ENCODE measurements at regions not wholly inside any gene's neighbourhood (a gene's known extent, or its start where the extent isn't known, plus 50 kb on each side); places are given as distances from the start of the nearest gene placed in this dataset.

DNA sequence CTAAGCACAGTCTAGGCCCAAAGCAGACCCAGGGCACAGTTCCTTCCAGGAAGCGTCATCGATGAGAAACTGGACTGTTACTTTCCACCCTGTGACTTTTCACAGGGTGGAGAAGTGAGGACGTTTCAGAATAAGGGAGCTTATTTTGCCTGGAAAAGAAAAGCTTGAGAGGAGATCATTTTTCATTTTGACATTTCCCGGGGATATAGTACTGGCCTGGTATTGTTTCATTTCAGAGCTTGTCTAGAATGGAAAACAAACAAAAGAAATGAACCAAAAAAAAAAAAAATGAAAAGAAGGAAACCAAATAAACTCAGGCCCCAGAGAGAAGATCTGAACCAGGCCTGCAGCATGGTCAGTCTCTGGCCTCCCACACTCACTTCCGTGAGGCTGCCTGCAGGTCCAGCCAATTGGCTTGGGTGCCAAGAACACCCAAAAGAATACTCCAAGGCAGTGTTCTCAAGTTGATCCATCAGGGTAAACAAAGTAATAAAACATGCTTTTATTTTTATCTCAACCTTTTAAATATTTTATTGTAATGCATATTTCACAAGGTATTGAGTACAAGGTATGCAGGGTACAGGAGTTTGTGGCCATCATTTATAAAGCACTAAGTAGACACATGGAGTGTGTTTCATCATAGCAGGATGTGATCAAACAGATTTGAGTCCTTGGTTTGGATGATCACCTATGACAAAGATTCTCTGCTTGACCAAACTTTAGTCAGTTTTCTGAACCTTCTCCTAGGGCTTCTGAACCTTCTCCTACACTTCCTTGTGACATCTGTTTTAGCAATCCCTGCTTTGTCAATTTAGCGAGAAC, 176.9 kb upstream of the GGTLC1 start:
- DNase-seq: no peak

DNA sequence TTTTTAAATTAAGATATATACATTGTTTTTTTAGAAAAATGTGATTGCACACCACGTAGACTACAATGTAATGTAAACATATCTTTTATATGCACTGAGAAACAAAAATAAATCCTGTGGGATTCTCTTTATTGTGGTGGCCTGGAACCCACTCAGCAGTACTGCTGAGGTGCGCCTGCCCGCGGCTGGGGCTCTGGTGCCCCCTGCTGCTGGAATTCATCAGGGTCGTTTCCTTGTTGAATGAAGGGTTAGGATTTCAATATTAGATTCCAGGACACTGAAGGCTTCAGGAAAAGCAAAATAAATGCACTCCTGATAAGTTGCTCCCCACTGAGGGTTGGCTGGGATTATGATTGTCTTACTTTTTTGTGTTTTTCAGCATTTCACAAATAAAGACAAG, 175.8 kb upstream of the GGTLC1 start:
- DNase-seq: no peak

DNA sequence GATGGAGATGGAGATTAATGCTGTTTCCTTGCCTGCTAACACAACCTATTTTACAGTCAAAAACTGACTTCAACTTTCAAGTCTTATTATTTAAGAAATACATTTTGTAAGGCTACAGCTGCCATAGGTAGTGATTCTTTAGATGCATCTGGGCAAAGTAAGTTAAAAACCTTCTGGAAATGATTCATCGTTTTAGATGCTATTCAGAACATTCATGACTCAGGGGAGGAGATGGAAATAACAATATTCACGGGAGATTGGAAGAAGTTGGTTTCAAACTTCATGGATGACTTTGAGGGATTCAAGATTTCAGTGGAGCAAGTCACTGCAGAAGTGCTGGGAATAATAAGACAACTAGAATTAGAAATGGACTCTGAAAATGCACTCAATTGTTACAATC, 174.9 kb upstream of the GGTLC1 start:
- no peak for DNase-seq

DNA sequence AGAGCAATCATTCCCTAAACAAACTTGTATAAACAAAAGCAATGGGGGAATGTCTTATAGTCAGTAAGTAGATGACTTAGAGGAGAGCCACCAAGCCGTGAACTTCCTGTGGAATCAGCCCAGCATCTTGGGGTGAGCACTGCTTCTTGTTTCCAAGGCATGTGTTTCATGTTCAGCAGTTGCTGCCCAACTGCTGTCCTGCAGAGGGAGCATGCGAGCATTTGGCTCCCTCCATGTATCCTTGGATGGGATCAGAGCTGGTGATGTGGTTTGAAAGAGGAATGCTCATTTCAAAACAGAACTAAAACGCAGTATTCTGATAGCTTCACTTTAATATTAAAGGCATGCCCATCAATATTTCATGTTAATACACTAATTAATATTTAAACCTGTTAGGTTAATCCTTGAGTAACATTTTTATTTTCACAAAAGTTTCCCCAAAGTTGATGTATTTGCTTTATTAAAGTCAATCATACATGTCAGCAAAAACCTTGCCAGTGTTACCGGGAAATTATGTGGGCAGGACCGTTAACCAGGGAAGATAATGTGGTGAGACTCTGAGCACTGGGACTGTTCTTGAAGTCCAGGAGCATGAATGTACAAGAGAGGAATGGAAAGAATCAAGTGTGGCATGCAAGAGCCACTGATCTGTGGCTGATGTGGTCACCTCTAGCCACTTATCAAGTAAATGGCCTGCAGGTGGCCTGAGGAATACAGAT, 172.1 kb upstream of the GGTLC1 start:
- no peak for DNase-seq

DNA sequence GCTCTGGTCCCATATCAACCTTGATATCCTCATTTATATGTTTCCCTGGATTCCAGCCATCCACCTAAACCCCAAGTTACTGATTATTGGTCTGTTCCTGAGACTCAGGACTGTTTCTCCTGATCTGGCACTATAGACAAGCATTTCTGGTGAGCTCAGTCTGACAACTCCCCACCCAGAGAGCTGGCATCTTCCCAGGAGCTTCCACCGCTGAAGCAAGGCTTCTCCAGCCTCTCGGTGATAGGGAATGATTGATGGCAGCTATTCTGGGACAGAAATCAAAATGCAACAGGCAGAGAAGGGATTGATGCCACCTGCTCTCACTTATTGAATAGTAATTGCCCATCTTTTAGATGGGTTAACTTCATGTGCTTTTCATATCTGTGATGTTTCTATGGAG, 169.7 kb upstream of the GGTLC1 start:
- no peak for DNase-seq

DNA sequence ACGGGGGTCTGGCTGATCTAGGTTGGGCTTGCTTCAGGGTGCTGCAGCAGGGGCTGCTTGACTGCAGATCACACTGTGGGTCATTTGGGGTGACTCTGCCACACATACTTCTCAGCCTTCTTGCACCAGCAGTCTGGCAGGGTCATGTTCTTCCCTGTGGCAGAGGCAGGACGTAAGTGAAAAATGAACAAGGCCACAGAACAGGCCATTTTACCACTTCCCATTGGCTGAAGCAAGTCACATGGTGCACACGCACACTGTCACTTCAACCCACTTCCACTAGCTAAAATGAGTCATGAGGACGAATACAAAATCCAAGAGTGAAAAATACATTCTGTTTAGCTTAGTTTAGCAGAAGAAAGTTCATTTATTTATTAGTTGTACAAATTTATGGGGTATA, 168.6 kb upstream of the GGTLC1 start:
- DNase-seq: no peak

DNA sequence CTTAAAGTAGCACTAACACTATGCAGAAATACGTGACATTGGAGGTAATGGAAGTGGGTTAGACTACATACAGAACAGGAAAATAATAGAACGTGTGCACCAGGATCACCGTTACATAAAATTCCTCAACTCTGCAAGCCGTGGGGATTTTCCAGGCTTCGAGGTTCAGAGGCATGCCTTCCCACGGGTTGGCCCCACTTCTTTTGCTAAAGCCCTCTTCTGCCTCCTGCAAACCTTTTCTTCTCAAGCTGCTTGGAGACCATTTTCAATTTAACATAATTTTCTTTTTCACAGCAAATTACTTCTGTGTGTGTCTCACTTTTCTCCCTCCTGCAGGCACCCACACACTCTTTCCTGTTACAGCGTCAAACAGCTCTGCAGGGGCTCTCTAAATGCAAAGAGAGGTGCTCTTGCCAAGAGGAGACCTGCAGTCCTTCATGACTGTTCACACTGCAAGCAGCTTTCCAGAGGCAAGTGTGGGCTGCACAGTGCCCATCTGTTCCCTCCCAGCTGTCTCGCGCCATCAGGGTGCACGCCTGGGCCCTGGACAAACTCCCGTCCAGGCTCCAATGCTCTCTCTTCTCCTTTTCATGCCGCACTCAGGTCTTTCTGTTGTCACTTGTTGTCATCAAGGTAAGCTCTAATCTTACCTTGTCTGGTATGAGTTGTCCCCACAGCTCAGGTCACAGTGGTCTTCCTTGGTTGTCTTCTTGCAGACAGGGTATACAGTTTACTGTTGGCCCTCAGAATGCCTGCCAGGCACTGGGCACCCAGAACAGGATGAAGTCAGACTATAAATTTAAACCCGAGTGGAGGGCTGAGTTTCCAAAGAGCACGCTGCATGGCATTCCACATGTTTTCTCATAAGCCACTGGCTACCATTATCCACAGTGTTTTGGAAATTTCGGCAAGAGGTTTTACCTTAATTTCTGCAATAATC, 164.8 kb upstream of the GGTLC1 start:
- no peak for DNase-seq

DNA sequence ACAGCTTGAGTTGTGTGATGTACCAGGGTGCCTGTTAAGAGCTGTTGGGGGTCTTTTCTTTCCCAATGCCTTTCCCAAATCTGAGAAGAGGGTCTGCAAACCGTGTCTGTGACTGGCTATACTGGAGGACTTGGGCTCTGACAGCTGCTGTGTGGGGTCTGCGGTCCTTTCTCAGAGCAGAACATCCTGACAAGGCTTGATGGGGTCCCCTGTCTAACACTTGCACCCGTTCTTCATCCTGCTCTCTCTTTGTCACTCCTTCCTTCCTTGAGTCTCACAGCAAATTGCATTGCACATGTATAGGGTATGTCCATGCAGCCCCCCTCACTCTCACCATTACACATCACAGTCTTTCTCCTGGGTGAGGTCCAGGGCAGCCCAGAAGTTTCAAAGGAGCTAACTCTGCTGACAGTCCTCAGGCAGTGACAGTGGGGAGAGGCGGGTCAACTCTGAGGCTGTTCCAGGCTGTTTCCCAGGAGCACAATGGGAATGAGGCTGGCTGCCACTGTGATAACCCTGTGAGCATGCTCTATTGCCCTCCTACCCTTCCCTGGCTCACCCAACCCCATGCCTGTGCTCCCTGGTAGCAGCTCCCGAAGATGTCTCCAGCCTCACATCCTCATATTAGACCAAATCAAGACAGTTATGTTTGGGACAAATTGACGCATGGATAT, 163.2 kb upstream of the GGTLC1 start:
- DNase-seq: no peak

DNA sequence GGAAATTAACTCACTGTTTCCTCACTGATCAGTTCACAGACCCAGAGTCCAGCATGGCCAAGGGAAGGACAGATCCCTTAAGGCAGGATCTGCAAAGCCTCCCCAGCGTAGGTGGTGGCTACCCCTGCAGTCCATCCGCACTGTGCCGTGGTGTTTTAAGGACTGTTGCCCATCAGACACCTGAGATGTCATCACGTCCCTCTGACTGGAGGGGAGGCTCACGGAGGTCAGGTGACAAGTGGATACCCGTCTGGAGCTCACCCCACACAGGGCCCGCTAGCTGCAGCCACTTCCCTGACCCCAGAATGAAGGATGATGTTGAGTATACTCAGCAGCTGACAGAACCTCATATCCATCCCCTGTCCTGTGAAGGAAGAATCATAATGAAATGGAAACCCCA, 161.8 kb upstream of the GGTLC1 start:
- no peak for DNase-seq

DNA sequence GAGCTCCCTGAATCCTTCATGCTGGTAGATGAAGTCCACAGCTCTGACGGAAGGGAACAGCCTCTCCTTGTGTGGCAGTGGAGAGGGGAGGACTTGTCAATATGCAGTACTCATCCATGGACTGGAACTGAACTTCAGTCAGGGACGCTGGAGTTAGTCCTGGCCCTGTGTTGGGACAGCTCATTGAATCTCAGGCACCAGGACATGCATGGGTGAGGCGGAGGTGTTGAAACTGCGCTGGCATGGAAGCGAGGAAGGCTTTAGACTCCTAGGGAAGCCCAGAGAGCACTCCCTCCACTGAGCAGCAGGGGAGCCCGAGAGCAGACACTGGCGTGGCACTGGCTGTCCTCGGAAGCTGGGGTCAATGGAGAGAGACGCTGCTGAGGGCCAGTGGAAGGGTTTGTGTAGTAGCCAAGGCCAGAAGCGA, 161.3 kb upstream of the GGTLC1 start:
- no peak for DNase-seq

DNA sequence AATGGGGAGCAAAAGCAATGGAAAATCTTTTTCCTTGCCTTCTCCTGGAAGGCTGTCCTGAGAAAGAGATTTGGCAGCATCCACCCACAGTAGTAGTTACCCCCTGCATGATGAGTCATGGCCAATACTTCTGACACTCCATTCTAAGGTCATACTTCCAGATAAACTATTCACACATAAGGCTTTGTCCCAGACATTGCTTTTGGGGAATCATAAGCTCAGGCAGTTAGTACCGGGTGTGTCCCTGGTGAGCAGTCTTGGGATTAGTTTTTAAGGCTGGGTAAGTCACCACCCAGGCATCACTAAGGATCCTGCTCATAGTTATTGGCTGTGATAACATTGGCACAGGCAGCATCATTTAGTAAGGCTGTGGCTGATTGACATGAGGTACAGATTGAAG, 160.6 kb upstream of the GGTLC1 start:
- DNase-seq: no peak

DNA sequence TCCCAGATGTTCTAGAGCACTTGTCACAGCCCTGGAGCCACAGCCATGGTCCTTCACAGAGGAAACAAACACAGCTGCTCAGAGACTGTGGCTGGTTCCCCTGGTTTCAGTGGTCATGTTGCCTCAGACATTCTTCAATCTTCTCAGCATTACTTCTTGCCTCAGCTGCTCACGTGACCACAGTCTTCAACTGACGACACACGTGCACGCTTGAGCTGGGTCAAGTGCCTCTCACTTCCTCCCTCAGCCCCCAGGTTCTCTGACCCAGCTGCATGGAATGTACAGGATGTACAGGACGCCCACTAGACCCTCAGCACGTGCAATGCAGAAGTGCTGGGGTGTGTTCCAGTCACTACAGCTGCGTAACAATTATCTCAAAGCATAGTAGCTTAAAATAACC, 159.8 kb upstream of the GGTLC1 start:
- DNase-seq: no peak

DNA sequence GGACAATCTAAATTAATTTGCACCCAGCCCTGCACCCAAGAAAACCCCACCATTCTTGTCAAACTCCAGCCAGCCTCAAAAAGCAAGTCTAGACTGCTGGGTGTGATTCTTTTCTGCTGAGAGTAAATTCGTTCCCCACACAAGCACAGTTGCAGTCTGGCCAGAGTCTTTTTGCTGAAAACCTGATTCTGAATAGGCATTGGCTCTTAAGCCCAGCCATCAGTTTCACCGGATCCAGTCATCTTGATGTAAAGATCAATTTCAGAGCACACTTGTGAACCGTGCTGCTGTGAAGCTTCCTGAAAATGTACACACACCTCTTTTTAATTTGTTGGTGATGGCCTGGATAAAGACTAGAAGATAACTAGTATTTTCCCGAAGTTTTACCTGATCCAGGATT, 159.4 kb upstream of the GGTLC1 start:
- no peak for DNase-seq

DNA sequence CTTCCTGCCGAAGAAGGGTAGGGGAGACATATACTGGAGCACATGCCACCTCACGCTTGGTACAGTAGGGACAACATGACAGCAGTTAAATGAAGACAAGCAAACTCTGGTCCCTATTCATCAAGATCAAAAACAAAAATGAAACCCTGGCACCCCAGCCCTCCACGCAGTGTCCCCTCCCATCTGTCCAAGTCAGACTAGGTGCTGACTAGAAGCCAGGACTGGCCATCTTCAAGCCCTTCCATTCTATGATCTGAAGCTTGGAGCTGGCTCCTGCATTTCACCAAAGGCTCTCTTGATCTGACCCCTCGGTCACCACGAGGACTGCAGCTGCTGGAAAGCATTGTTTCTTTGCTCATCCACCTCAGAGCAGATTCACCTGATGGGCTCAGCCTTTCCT, 158.9 kb upstream of the GGTLC1 start:
- DNase-seq: no peak

DNA sequence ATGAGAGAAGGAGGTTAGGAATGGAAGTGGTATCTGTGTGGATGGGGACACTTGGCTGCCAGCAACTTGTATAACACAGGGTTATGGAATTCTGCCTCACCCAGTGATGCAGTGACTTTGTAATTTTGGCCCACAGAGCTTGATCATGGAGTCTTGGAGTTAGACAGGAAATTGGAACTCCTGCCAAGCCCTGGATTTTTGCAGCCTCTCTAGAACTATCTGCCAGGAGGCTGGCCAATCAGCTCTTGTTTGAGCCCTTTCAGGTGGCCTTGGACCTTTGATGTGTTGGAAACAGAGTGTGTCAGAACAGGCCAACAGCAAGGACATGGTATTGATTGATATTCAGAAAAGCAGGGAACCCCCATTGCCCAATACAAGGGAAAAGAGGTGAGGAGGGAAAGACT, 157.7 kb upstream of the GGTLC1 start:
- DNase-seq: no peak

DNA sequence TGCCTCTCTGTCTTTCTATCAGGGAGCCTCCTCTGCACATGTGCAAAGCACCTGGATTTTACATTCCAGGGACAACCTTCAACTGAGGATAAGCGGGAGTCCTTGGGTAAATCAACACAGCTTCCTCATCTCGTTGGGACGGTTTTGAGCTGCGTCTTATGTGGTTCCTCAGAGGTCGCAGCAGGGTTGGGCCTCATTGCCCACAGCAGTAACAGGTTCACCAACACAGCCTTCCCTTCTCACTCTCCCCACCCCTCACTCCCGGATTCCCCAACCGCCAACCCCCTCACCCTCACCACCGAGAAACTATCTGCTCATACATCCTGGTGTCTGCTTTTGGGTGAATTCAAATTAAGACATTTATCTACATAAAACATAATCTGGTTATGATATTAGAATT, 155.8 kb upstream of the GGTLC1 start:
- no peak for DNase-seq

DNA sequence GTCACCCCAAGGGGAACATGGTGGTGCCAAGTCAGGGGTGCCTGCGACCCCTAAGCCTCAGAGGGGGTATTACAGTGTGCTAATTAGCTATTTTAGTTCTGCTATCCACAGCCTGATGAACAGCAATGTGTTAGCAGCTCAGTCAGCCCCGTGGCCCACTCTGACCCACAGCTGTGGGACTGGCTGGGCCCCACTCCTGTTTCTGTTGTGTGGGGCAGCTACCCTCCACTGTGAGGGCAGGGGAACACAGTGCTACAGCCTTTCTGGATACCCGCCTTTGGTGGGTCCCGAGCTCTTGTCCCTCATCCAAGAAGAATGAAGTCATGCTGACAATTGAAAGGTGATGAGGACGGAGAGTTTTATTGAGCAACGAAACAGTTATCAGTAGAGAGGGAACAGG, 152.5 kb upstream of the GGTLC1 start:
- DNase-seq: no peak

DNA sequence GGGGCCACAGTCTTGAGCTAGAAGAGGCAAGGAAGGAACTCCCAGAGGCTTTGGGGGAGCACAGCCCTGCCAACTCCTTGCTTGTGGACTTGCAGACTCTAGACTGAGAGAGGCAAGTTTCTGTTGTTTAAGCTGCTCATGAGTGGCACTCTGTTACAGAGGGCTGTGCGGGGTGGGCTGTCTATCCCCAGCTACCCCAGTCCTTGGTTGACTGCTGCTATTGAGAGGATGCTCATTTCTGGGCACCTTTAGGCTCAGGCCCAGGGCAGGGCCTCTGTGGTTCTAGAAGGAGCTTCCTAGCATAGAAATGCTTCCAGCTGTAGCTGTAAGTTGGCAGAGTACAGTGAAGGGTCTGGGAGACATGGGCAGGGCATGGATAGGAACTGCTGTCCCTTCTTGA, 151.3 kb upstream of the GGTLC1 start:
- no peak for DNase-seq

DNA sequence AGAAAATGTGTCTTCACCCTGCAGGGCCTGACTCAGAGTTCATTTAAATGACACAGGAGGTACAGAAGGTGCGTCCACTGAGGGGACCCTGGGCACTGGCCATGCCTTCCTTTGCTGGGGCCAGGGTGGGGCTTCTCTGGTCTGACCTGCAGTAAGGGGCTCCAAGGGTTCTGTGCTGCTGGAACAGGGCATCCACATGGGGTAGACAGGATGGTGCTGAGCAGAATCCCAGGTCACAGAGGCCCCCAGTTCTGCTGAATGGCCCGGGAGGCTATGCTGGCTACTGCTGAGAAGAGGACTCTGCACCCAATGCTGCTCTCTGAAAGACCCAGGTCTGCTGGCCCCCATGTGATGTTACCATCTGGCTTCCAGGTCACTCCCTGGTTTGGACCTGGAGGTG, 150.4 kb upstream of the GGTLC1 start:
- DNase-seq: no peak

DNA sequence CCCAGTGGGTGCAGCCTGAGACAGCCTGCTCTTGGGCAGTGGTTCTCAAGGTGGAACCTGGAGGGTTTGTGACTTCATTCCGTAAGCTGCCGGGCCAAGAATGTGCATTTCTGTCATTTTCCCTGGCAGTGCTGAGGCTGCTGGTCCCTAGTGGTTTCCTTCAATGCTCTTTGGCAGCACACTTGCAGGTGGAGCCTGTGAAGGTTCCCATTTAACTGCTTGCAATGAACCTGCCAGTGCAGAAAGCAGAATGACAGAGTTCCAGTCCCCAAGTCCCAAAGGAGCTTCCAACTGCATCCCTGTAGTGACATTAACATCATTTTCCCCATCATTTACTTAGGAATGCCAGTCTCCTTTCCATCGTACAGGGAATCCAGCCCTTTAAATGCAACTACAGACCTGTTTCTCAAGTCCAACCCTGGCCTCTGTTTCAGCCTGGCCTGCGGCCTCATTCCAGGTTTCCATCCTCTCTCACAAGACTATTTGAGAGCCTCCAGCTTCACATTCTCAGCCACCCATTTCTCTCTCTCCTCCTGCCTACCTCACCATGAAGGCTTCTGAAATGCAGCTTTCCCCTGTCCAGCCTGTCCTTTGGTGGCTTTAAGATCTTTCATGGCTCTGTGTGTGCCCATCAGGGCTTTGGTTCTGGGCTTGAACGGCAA, 149.7 kb upstream of the GGTLC1 start:
- no peak for DNase-seq

DNA sequence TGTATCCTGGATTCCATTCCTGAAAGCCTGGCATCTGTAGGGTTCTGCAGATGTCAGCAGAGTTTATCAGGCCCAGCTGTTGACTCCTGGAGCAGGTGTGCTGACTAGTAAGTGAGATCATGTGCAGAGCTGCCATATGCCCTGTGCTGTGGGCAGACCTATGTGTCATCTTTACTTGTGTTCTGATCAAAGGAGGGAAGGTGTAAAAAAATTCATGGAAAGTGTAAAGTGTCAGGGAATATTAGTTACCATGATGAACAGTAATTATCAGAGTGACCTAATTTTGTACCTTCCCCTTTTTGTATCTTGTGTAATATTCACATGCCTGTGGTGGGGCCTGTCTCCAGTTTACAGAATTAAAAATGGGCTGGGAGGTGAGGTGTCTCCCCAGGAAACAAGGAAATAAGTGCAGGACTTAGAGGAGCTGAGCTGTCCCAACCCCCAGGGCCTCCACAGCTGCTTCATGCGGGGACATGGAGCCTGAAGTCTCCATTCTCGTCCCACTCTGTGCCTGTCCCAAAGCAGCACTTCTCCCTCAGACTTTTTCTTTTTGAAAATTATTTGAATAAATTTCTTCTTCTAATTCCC, 148.2 kb upstream of the GGTLC1 start:
- no peak for DNase-seq

DNA sequence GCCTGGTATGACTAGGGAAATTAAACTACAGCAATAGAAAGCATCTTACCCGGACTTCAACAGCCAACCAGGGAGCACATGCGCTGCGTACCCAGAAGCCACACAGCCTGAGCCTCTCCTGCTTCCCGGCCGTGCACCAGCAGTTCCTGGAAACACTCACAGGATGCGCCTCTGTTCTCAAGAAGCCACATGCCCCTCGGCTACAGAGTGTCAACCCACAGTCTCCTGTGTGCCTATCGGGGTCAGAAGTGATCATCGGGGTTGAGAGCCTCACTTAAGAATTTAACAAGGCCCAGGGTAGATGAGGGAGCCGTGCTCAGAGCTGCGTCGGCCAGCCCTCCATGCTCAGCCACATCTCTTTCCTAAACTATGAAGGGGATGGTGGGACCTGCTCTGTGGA, 147.2 kb upstream of the GGTLC1 start:
- DNase-seq: no peak
